22Rv1 (cell line): ENCODE measurements at regions not wholly inside any gene's neighbourhood (a gene's known extent, or its start where the extent isn't known, plus 50 kb on each side); places are given as distances from the start of the nearest gene placed in this dataset.

Experiments
- H3K27ac ChIP-seq: fragments of 450-650 bp; 2 replicates; pipeline ENCODE4 v1.5.1; 2017
- CTCF ChIP-seq: fragments of 450-650 bp; IDR thresholded peaks from 2 replicates; pipeline ENCODE4 v1.5.1; 2017; ENCODE audit warnings: mild to moderate bottlenecking
- ZFX ChIP-seq: fragments of 450-650 bp; IDR thresholded peaks from 2 replicates; pipeline ENCODE4 v1.6.1; 2017; ENCODE audit warnings: antibody characterized with exemption, borderline replicate concordance

GRCh38 chr9:90059436-90059835 is 454.6 kb downstream of the GADD45G start:
- H3K27ac ChIP-seq: no peak overlapping the region
- TF ChIP-seq ZFX (no peak), CTCF (no peak)

GRCh38 chr9:90060256-90060655 is 455.4 kb downstream of the GADD45G start:
- H3K27ac ChIP-seq: no peak overlapping the region
- TF ChIP-seq CTCF (no peak), ZFX (no peak)

- no peak for TF ChIP-seq CTCF
- TF ChIP-seq ZFX: no peak
- no peak overlapping the region for H3K27ac ChIP-seq
Measured at GRCh38 chr9:90061187-90061586, 456.4 kb downstream of the GADD45G start.

GRCh38 chr9:90062982-90063381 is 458.2 kb downstream of the GADD45G start:
- TF ChIP-seq ZFX (no peak), CTCF (no peak)
- H3K27ac ChIP-seq: no peak overlapping the region

- H3K27ac ChIP-seq: no peak overlapping the region
- TF ChIP-seq ZFX: no peak
- no peak for TF ChIP-seq CTCF
Measured at GRCh38 chr9:90064248-90064647, 459.4 kb downstream of the GADD45G start.

- no peak for TF ChIP-seq ZFX
- no peak for TF ChIP-seq CTCF
Measured at GRCh38 chr9:90064971-90065370, 460.2 kb downstream of the GADD45G start.

GRCh38 chr9:90065851-90066250 is 461.0 kb downstream of the GADD45G start:
- no peak overlapping the region for H3K27ac ChIP-seq
- TF ChIP-seq CTCF (no peak), ZFX (no peak)

More at GRCh38 chr9:90064971-90065370, 460.2 kb downstream of the GADD45G start:
- H3K27ac ChIP-seq: no peak overlapping the region

GRCh38 chr9:90069085-90069484 is 464.3 kb downstream of the GADD45G start:
- H3K27ac ChIP-seq: no peak overlapping the region
- TF ChIP-seq CTCF: no peak
- no peak for TF ChIP-seq ZFX
